Kidney (tissue), 13 donors: ENCODE measurements at regions not wholly inside any gene's neighbourhood (a gene's known extent, or its start where the extent isn't known, plus 50 kb on each side); places are given as distances from the start of the nearest gene placed in this dataset.
A peak's percentile ranks its signal among the peaks of the same experiment; 100 is the strongest.

Experiments
- DNase-seq, 5 donors: peaks; one replicate each; pipeline ENCODE4 v3.0.0-alpha.2; 2013 to 2020
- FAIRE-seq: peaks from 2 replicates; lab custom pipeline; 2012; peaks lifted over from hg19 to GRCh38; lab: Jason Lieb, UNC
- H3K27ac ChIP-seq, 2 donors: one replicate each; pipeline ENCODE4 v1.7.0; 2013; ENCODE audit warnings: low read depth in 2 of 2, low read length in 2 of 2, inconsistent platforms in 1 of 2
- H3K27me3 ChIP-seq: one replicate; pipeline ENCODE4 v1.7.1; 2013; ENCODE audit warnings: low read length, inconsistent platforms; ENCODE audit not compliant: control insufficient read depth, insufficient read depth
- H3K36me3 ChIP-seq, 3 donors: one replicate each; pipeline versions ENCODE4 v1.7.0 to v1.7.1; 2013; ENCODE audit warnings: low read length in 3 of 3, control low read depth in 1 of 3, inconsistent platforms in 1 of 3; ENCODE audit not compliant: insufficient read depth in 3 of 3, control insufficient read depth in 2 of 3
- H3K4me1 ChIP-seq, 3 donors: one replicate each; pipeline versions ENCODE4 v1.7.0 to v1.7.1; 2013; ENCODE audit warnings: low read length in 3 of 3, inconsistent platforms in 1 of 3, low read depth in 1 of 3; ENCODE audit not compliant: control insufficient read depth in 2 of 3, insufficient read depth in 2 of 3
- H3K4me3 ChIP-seq, 3 donors: one replicate each; pipeline versions ENCODE4 v1.7.0 to v1.8.1; 2013; ENCODE audit warnings: low read length in 3 of 3, control low read depth in 1 of 3, inconsistent platforms in 1 of 3
- H3K9ac ChIP-seq, 3 donors: one replicate each; pipeline versions ENCODE4 v1.7.0 to v1.7.1; 2013; ENCODE audit warnings: low read length in 3 of 3, control low read depth in 1 of 3, inconsistent platforms in 1 of 3
- H3K9me3 ChIP-seq, 3 donors: one replicate each; pipeline versions ENCODE4 v1.7.0 to v1.7.1; 2013; ENCODE audit warnings: low read length in 3 of 3, control low read depth in 1 of 3, inconsistent platforms in 1 of 3; ENCODE audit not compliant: control insufficient read depth in 2 of 3, insufficient read depth in 1 of 3
- CTCF ChIP-seq: IDR thresholded peaks from 3 replicates; pipeline ENCODE4 v1.5.1; 2012; ENCODE audit warnings: mild to moderate bottlenecking, moderate library complexity, borderline replicate concordance; ENCODE audit not compliant: insufficient read depth; ENCODE audit errors: extremely low read depth
- intact Hi-C: fragments of 100-400 bp; cut with DNase I; formaldehyde crosslinking; loops from one replicate; pipeline ENCODE4 v1.11.1; 2022
- donor health status: control.
- donor health status: control.
- donor health status: control.
- donor health status: control.
- donor health status: control.
- donor health status: DM: yes; HTN: yes; CAD: no.
- donor health status: Normal renal cell carcinoma (clear cell type).

- Histone ChIP-seq H3K9me3 (peaks cover 0 to 13% (median 2%) of the 10 kb centered on the region in 3 donors), H3K36me3 (no peaks in the 10 kb centered on the region), H3K4me3 (peak overlapping the region in 1 of 3 donors; percentile 28), H3K27me3 (no peaks in the 10 kb centered on the region), H3K4me1 (peaks cover 7 to 39% (median 13%) of the 10 kb centered on the region in 3 donors), H3K27ac (peak overlapping the region; percentile 91 to 94), H3K9ac (no peak overlapping the region)
- DNase-seq (no peak), FAIRE-seq (no peak)
- no peak for TF ChIP-seq CTCF
- intact Hi-C loops: no loop called here
Observed at GRCh38 chr1:185574139-185574875, 159.9 kb upstream of the HMCN1 start.

- no peak for TF ChIP-seq CTCF
- Histone ChIP-seq H3K36me3 (no peaks in the 10 kb centered on the region), H3K9ac (peak overlapping the region in 1 of 3 donors; percentile 16), H3K27ac (peak overlapping the region; percentile 91 to 94), H3K4me3 (peak overlapping the region in 1 of 3 donors; percentile 28), H3K9me3 (peaks cover 0 to 7% (median 2%) of the 10 kb centered on the region in 3 donors), H3K27me3 (no peaks in the 10 kb centered on the region), H3K4me1 (peaks cover 7 to 45% (median 13%) of the 10 kb centered on the region in 3 donors)
- intact Hi-C loops: no loop called here
- no peak for FAIRE-seq
- no peak for DNase-seq
Observed at GRCh38 chr1:185573677-185574076, 160.5 kb upstream of the HMCN1 start.

GRCh38 chr1:185573162-185573561 lies 161.0 kb upstream of the HMCN1 start:
- no peak overlapping the region for H3K9ac ChIP-seq
- no peak for FAIRE-seq
- H3K27me3 ChIP-seq: no peaks in the 10 kb centered on the region
- DNase-seq: no peak
- TF ChIP-seq CTCF: no peak
- no peak overlapping the region for H3K4me3 ChIP-seq
- peaks cover 7 to 48% (median 13%) of the 10 kb centered on the region in 3 donors for H3K4me1 ChIP-seq
- intact Hi-C loops: no loop called here
- H3K27ac ChIP-seq: peak overlapping the region; percentile 91 to 94
- peaks cover 0 to 2% (median 0%) of the 10 kb centered on the region in 3 donors for H3K9me3 ChIP-seq
- H3K36me3 ChIP-seq: no peaks in the 10 kb centered on the region
